Heart right ventricle (tissue), 16 donors: ENCODE measurements at regions not wholly inside any gene's neighbourhood (a gene's known extent, or its start where the extent isn't known, plus 50 kb on each side); places are given as distances from the start of the nearest gene placed in this dataset.
A peak's percentile ranks its signal among the peaks of the same experiment; 100 is the strongest.

ENCODE experiments used
- ATAC-seq, 8 donors: fragments of 200-7000 bp; cut with Tn5 transposase; one replicate each; pipeline ENCODE4 v1.9.1; 2020; ENCODE audit warnings: mild to moderate bottlenecking in 8 of 8, moderate library complexity in 8 of 8, moderate number of reproducible peaks in 1 of 8
- DNase-seq, 2 donors: peaks; one replicate each; pipeline ENCODE4 v3.0.0-alpha.2; 2020
- H3K27ac ChIP-seq, 10 donors: fragments of 200-600 bp; sonication (generic) in 2 of 10; one replicate each; pipeline versions ENCODE4 v1.5.0 to v1.8.0; 2020 to 2022; ENCODE audit warnings: mild to moderate bottlenecking in 3 of 10
- H3K27me3 ChIP-seq, 7 donors: fragments of 200-600 bp; one replicate each; pipeline ENCODE4 v1.8.0; 2021 to 2022; ENCODE audit warnings: mild to moderate bottlenecking in 2 of 7
- H3K36me3 ChIP-seq, 9 donors: fragments of 200-600 bp; sonication (generic) in 1 of 9; one replicate each; pipeline versions ENCODE4 v1.5.0 to v1.8.0; 2020 to 2022; ENCODE audit warnings: mild to moderate bottlenecking in 2 of 9
- H3K4me1 ChIP-seq, 9 donors: fragments of 200-600 bp; sonication (generic) in 1 of 9; one replicate each; pipeline versions ENCODE4 v1.5.0 to v1.8.0; 2020 to 2022; ENCODE audit warnings: mild to moderate bottlenecking in 4 of 9
- H3K4me3 ChIP-seq, 10 donors: fragments of 200-600 bp; sonication (generic) in 2 of 10; one replicate each; pipeline versions ENCODE4 v1.5.0 to v1.8.0; 2020 to 2022; ENCODE audit warnings: mild to moderate bottlenecking in 7 of 10, moderate library complexity in 2 of 10
- H3K9me3 ChIP-seq, 11 donors: fragments of 200-600 bp in 10 of 11; sonication (generic) in 2 of 11; one replicate each; pipeline versions ENCODE4 v1.5.0 to v1.8.0; 2013 to 2022; ENCODE audit warnings: mild to moderate bottlenecking in 2 of 11, control low read depth in 1 of 11, moderate library complexity in 1 of 11
- CTCF ChIP-seq, 9 donors: fragments of 200-600 bp; sonication (generic) in 2 of 9; IDR thresholded peaks; one replicate each; pipeline versions ENCODE4 v1.5.0 to v1.8.0; 2021 to 2022; ENCODE audit warnings: antibody characterized with exemption in 9 of 9, mild to moderate bottlenecking in 5 of 9, moderate library complexity in 1 of 9
- WGBS, 2 donors: extraction: QIAGEN DNeasy Blood & Tissue Kit; methylation state at CpG; one replicate each; pipeline ENCODE4 v1.1.7; 2013; ENCODE audit warnings: inconsistent platforms in 1 of 2; 5-methylcytosine and 5-hydroxymethylcytosine counted together
- intact Hi-C, 10 donors: fragments of 100-400 bp; cut with DNase I; formaldehyde crosslinking; loops; one replicate each; pipeline versions ENCODE4 v1.11.1 to v1.14.2; 2022
- donor health status: Arrhythmogenic right ventricular cardiomyopathy.
- donor health status: ischemic (EF 13 %, LVEDD 7.1; RV severe dilation, severe dysfunction).
- donor health status: healthy with polysubstance abuse.
- donor health status: DM: no; HTN: yes; CAD: no.
- donor health status: DM: no; HTN: no; CAD: no.
- donor health status: ischemic (EF 25% LVEDD 6.9; RV normal size, moderate dysfunction).
- donor health status: ischemic (EF 25% LVEDD 5.7; RV mildly dilated, moderate dysfunction).
- donor health status: healthy.
- donor health status: DM: yes; HTN: yes; CAD: no.
- donor health status: Ischemic cardiomyopathy.
- donor health status: ischemic (EF 35%, LVEDD 5.7; RV mildly dilated, moderate dysfunction).
- donor health status: nonischemic (EF 11% LVEDD 7.7; RV severe dilation, severe dysfunction).
- donor health status: DM: yes; HTN: yes; CAD: no.
- donor health status: PGD.
- donor health status: ischemic (EF 29% LVEDD 5.4; RV normal size, mild dysfunction).
- donor health status: nonischemic (EF 23%, LVEDD 6.1; RV moderate dilation, normal function).

GRCh38 chr3:145531548-145531947, 629.4 kb downstream of the PLOD2 start:
- intact Hi-C loops: loop anchor here in 1 of 10 donors (10.0 kb wide), 1 partner anchor 77 kb away; no protein-coding TSS in a partner anchor
- H3K27ac ChIP-seq: peak overlapping the region in 4 of 10 donors; percentile 44 to 65 (median 58)
- DNase-seq: no peak
- no peaks in the 10 kb centered on the region for H3K27me3 ChIP-seq
- no peaks in the 10 kb centered on the region for H3K9me3 ChIP-seq
- no peak for TF ChIP-seq CTCF (IDR thresholded peaks at IDR 0.05)
- 30 to 59% methylated on average over 1 of the region's 1 CpG for WGBS, 2 donors
- ATAC-seq: peak; percentile 49 to 97 (median 81)
- no peaks in the 10 kb centered on the region for H3K36me3 ChIP-seq
- peak overlapping the region in 5 of 10 donors; percentile 3 to 45 (median 39) for H3K4me3 ChIP-seq
- H3K4me1 ChIP-seq: peaks cover 0 to 13% (median 0%) of the 10 kb centered on the region in 9 donors

DNA sequence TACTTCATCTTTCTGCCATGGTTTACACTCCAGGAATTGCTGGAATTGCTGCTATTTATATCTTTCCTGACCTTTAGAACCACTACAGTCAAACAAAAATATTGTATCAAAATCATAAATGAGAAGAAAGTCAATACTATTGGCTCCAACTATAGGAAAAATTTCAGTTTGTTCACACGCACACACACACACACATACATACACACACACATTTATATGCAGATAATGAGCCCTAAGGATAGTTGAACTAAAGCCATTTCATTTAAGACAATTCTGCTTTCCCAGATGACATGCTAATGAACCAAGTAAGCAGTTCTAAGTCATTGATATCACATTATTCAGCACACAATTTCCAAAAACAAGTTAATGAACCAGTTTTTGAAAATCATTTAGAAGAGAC, 627.3 kb downstream of the PLOD2 start:
- 77 to 78% methylated on average over 1 of the region's 1 CpG for WGBS, 2 donors
- H3K27ac ChIP-seq: peak overlapping the region in 2 of 10 donors; percentile 5 to 16
- ATAC-seq: no peak

DNA sequence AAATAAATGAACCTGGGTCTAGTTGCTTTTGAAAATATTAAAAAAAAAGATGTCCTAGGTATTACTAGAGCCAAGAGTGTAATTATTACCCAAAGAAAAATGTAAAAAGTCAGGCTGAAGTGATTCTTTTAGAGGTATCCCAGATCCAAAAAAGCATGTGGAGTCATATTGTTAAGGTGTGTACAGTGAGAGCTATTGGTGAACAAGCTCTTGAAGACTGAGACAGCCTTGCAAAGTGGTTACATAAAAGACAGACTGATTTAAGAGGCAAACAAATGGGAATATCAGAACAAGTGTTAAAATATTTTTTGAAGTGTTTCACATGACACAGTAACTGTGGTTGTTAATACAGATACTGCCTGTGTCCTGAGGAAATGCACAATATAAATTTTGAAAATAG, 624.5 kb downstream of the PLOD2 start:
- intact Hi-C loops: loop anchor here in 1 of 10 donors (10.0 kb wide), 1 partner anchor 82 kb away; no protein-coding TSS in a partner anchor
- H3K9me3 ChIP-seq: peaks cover 0 to 19% (median 0%) of the 10 kb centered on the region in 11 donors
- no peak overlapping the region for H3K27ac ChIP-seq
- no peaks in the 10 kb centered on the region for H3K36me3 ChIP-seq
- peaks cover 0 to 13% (median 0%) of the 10 kb centered on the region in 9 donors for H3K4me1 ChIP-seq
- H3K4me3 ChIP-seq: no peak overlapping the region
- ATAC-seq (no peak), DNase-seq (no peak)
- H3K27me3 ChIP-seq: no peaks in the 10 kb centered on the region
- TF ChIP-seq CTCF (IDR thresholded peaks at IDR 0.05): no peak

More for the DNA sequence above, 627.3 kb downstream of the PLOD2 start:
- Histone ChIP-seq H3K4me1 (peaks cover 0 to 13% (median 0%) of the 10 kb centered on the region in 9 donors), H3K4me3 (no peak overlapping the region), H3K27me3 (no peaks in the 10 kb centered on the region), H3K36me3 (no peaks in the 10 kb centered on the region), H3K9me3 (no peaks in the 10 kb centered on the region)
- TF ChIP-seq CTCF (IDR thresholded peaks at IDR 0.05): no peak
- intact Hi-C loops: loop anchor here in 1 of 10 donors (10.0 kb wide), 1 partner anchor 79 kb away; no protein-coding TSS in a partner anchor
- no peak for DNase-seq

DNA sequence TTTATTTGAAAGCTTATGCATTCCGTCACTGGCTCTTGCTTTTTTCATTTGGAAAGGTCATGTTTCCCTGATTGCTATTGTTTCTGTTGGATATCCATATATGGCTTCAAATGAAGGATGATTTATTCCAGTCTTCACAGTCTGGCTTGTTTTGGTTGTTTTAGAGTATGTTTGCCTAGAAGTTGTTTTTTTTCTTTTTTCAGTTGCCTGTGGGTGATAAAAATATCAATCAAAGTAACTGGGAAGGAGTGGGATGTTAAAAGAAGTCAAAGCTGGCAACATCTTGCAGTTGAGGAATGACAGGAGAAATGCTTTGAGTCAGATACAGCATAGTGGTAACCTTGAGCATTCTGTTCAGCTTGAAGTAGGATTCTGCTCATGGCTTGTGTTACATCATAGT, 610.5 kb downstream of the PLOD2 start:
- intact Hi-C loops: no loop called here
- 0 to 55% methylated on average over 1 of the region's 1 CpG for WGBS, 2 donors

More for the DNA sequence above, 610.5 kb downstream of the PLOD2 start:
- Histone ChIP-seq H3K27me3 (no peaks in the 10 kb centered on the region), H3K4me1 (no peaks in the 10 kb centered on the region), H3K27ac (no peak overlapping the region), H3K9me3 (peaks cover 0 to 20% (median 0%) of the 10 kb centered on the region in 11 donors), H3K4me3 (no peak overlapping the region), H3K36me3 (no peaks in the 10 kb centered on the region)
- DNase-seq: no peak
- TF ChIP-seq CTCF (IDR thresholded peaks at IDR 0.05): no peak
- no peak for ATAC-seq
